Tibial artery (tissue), 4 donors: ENCODE measurements at regions not wholly inside any gene's neighbourhood (a gene's known extent, or its start where the extent isn't known, plus 50 kb on each side); places are given as distances from the start of the nearest gene placed in this dataset.

Experiments used
- DNase-seq, 2 donors: peaks; one replicate each; pipeline ENCODE4 v3.0.0-alpha.2; 2019
- H3K27ac ChIP-seq, 2 donors: fragments of 200-600 bp; sonication (generic) in 1 of 2; 1 replicate in 1 of 2; 2 replicates in 1 of 2; pipeline ENCODE4 v1.5.1; 2018 to 2019; ENCODE audit warnings: mild to moderate bottlenecking in 1 of 2
- H3K27me3 ChIP-seq, 2 donors: fragments of 200-600 bp; sonication (generic) in 1 of 2; one replicate each; pipeline versions ENCODE4 v1.5.1 to v1.6.0; 2016 to 2019
- H3K36me3 ChIP-seq, 3 donors: fragments of 200-600 bp; sonication (generic) in 2 of 3; one replicate each; pipeline ENCODE4 v1.5.1; 2016 to 2019; ENCODE audit warnings: mild to moderate bottlenecking in 2 of 3
- H3K4me1 ChIP-seq, 4 donors: fragments of 200-600 bp; sonication (generic) in 2 of 4; 1 replicate in 3 of 4; 2 replicates in 1 of 4; pipeline ENCODE4 v1.5.1; 2016 to 2019
- H3K4me3 ChIP-seq, 2 donors: fragments of 200-600 bp; sonication (generic) in 1 of 2; 1 replicate in 1 of 2; 2 replicates in 1 of 2; pipeline ENCODE4 v1.5.1; 2018 to 2019; ENCODE audit warnings: mild to moderate bottlenecking in 2 of 2
- H3K9me3 ChIP-seq, 3 donors: fragments of 200-600 bp; sonication (generic) in 1 of 3; one replicate each; pipeline ENCODE4 v1.5.1; 2016 to 2019
- intact Hi-C: fragments of 100-400 bp; cut with DNase I; formaldehyde crosslinking; loops from one replicate; pipeline ENCODE4 v1.15.0; 2023; ENCODE audit warnings: low total_unique reads
- TF ChIP-seq, protein P1 (sequence below), 2 experiments: fragments of 200-600 bp in 1 of 2; fragments of 450-650 bp in 1 of 2; IDR thresholded peaks; one replicate each; pipeline ENCODE4 v1.5.1; 2017 to 2019; ENCODE audit warnings: antibody characterized with exemption in 2 of 2, mild to moderate bottlenecking in 1 of 2, moderate library complexity in 1 of 2

DNA sequence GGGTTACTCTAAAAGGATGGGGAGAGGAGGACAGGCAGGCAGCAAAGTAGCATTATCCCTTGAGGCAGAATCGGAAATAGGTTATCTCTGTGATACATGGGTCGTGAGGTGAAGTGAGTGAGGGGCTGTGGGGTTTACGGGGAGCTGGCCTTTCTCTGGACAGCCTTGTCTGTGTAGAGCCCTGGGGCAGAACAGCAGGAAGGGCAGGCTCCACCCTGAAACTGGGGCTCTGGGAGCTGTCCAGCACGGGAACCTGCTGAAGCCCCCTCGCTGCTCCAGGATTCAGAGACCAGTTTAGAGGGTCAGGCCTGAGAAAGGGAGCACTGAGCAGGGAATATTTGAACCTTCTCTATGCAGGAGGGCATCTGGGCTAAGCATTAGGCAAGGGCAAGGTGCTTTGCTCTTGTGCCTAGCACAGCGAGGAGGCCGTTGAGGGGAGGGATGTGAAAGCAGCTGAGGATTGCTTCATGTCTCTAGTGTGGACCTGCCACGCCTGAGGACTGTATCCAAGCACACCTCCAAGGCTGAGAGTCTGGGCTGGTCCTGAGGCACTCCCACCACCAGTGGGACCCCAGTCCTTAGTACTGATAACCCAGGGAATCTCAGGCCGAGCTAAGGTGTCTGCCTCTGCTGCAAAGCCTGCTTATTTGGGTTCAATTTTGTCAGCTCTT is 55.8 kb downstream of the NAV1 start:
- Histone ChIP-seq H3K27me3 (no peaks in the 10 kb centered on the region), H3K4me1 (peaks cover 0 to 21% (median 13%) of the 10 kb centered on the region in 4 donors), H3K27ac (no peak overlapping the region), H3K9me3 (no peaks in the 10 kb centered on the region), H3K36me3 (peaks cover 0 to 4% (median under 1%) of the 10 kb centered on the region in 3 donors), H3K4me3 (no peak overlapping the region)
- peak in 1 of 2 donors; percentile 60 for DNase-seq
- intact Hi-C loops: no loop called here
- TF ChIP-seq, protein P1, sequence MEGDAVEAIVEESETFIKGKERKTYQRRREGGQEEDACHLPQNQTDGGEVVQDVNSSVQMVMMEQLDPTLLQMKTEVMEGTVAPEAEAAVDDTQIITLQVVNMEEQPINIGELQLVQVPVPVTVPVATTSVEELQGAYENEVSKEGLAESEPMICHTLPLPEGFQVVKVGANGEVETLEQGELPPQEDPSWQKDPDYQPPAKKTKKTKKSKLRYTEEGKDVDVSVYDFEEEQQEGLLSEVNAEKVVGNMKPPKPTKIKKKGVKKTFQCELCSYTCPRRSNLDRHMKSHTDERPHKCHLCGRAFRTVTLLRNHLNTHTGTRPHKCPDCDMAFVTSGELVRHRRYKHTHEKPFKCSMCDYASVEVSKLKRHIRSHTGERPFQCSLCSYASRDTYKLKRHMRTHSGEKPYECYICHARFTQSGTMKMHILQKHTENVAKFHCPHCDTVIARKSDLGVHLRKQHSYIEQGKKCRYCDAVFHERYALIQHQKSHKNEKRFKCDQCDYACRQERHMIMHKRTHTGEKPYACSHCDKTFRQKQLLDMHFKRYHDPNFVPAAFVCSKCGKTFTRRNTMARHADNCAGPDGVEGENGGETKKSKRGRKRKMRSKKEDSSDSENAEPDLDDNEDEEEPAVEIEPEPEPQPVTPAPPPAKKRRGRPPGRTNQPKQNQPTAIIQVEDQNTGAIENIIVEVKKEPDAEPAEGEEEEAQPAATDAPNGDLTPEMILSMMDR (IDR thresholded peaks at IDR 0.05): no peak

DNA sequence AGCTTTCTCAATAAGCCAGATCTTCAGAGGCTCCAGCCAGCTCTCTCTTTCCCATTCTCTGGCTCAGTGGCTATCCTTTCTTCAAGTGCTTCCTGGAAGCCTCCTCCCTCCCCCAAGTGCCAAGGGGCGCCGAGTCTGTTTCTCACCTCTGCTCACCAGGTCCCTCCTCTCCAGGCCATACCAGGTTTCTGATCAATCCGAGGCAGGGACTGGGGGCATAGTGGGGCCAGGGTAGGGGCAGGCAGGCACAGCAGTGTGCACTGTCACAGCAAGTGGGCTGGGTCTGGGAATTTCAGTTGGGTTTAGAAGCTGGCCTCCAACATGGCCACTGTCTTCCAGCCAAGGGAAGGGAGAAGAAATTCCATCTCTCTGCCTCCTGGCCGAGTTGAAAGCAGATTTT is 56.5 kb downstream of the NAV1 start:
- Histone ChIP-seq H3K4me3 (no peak overlapping the region), H3K4me1 (peaks cover 0 to 21% (median 13%) of the 10 kb centered on the region in 4 donors), H3K27me3 (no peaks in the 10 kb centered on the region), H3K9me3 (no peaks in the 10 kb centered on the region), H3K36me3 (no peaks in the 10 kb centered on the region), H3K27ac (no peak overlapping the region)
- peak in 1 of 2 donors; percentile 44 for DNase-seq
- intact Hi-C loops: no loop called here
- TF ChIP-seq, protein P1 (IDR thresholded peaks at IDR 0.05): no peak

DNA sequence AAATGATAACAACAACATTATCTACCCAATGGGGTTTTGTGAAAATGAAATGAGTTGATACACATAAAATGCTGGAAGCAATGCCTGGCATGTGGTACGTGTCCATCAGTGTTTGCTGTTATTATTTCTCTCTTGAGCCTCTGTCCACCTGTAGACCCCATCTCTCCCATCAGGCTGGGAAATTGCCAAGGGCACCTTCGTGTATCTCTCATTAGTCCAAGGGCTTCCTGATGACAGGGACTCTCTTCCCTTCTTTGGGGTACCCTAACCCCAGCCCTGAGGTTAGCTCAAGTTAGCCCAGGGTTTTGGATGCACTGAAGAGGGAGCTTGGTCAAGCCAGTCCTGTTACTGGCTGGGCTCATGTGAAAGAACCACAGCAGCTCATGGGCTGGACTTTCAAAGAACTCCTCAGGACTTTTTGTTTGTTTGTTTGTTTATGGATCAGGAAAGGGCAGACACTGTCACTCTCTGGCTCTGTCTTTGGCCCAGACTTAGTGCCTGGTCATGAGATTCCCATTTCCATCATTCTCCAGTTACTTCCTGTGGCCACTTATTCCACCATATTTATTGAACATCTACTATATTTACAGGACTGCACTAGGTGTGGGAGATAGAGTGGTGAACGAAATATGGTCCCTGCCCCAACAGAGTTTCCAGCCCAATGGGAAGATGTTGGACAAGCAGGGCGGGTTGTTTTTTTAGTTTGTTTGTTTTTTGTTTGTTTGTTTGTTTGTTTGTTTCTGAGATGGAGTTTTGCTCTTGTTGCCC is 57.4 kb downstream of the NAV1 start:
- intact Hi-C loops: no loop called here
- peaks cover 0 to 21% (median 13%) of the 10 kb centered on the region in 4 donors for H3K4me1 ChIP-seq
- no peak overlapping the region for H3K27ac ChIP-seq
- no peak overlapping the region for H3K4me3 ChIP-seq
- no peaks in the 10 kb centered on the region for H3K27me3 ChIP-seq
- TF ChIP-seq, protein P1 (IDR thresholded peaks at IDR 0.05): no peak
- DNase-seq: peak in 1 of 2 donors; percentile 23
- no peaks in the 10 kb centered on the region for H3K9me3 ChIP-seq
- no peaks in the 10 kb centered on the region for H3K36me3 ChIP-seq

DNA sequence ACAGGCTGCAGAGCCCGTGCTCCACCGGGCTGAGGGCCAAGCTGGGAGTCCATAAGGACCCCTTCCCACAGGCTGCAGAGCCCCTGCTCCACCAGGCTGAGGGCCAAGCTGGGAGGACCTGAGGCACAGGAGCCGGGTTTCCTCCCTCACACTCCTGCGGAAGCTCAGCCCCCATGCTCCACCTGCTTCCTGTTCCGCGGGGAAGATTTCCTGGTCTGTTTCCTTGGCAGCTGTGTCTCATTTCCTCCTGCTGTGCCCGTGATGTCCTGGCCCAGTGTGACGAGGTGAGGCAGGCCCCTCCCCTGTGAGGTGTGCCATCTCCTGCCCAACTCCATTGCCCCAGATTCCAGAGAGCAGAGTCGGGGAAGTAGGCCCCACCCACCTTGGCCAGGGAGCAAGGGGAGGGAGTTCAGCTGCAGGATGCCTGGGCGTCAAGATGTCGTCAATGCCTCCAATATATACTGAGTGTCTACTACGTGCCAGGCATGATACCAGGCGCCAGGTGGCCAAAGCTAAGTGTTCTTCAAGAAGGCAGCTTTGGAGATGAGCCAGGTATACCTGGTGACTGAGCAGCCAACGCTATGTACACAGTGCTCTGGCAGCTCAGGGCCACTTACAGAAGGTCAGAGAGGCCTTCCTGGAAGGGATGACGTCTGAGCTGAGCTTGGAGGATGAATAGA is 58.8 kb downstream of the NAV1 start:
- Histone ChIP-seq H3K27ac (no peak overlapping the region), H3K36me3 (no peaks in the 10 kb centered on the region), H3K27me3 (no peaks in the 10 kb centered on the region), H3K9me3 (no peaks in the 10 kb centered on the region), H3K4me3 (no peak overlapping the region), H3K4me1 (peaks cover 0 to 23% (median 12%) of the 10 kb centered on the region in 4 donors)
- intact Hi-C loops: no loop called here
- TF ChIP-seq, protein P1 (IDR thresholded peaks at IDR 0.05): no peak
- DNase-seq: peak in 1 of 2 donors; percentile 66

DNA sequence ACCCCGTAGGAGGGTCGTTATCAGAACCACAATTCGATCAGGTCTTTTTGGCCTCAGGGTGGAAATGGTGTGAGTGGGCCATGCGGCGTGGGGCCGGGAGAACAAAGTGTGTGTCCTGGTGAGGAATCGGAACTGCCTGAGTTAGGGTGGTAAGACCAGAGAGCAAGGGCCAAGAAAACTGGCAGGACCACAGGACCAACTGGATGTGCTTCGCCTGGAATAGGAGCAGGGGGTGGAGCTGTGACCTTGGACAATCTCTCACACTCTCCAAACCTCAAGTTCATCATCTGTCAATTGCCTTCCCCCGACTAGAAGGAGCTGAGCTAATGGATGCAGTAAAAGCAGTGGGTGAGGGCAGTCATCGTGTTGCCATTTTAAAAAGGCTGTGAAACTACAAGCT is 59.5 kb downstream of the NAV1 start:
- Histone ChIP-seq H3K36me3 (no peaks in the 10 kb centered on the region), H3K27ac (no peak overlapping the region), H3K9me3 (no peaks in the 10 kb centered on the region), H3K4me1 (peaks cover 0 to 23% (median 5%) of the 10 kb centered on the region in 4 donors), H3K27me3 (no peaks in the 10 kb centered on the region), H3K4me3 (no peak overlapping the region)
- peak in 1 of 2 donors; percentile 40 for DNase-seq
- intact Hi-C loops: no loop called here
- TF ChIP-seq, protein P1 (IDR thresholded peaks at IDR 0.05): no peak
